K562 (cell line): ENCODE measurements at regions not wholly inside any gene's neighbourhood (a gene's known extent, or its start where the extent isn't known, plus 50 kb on each side); places are given as distances from the start of the nearest gene placed in this dataset.

Experiments
- CBFA2T2 ChIP-seq: fragments of 450-650 bp; conservative IDR thresholded peaks from 2 replicates; pipeline ENCODE4 v1.6.1; 2017; ENCODE audit warnings: mild to moderate bottlenecking
- CREM ChIP-seq: IDR thresholded peaks from 2 replicates; pipeline ENCODE4 v1.6.1; 2014; ENCODE audit warnings: antibody characterized with exemption, low read depth
- DIDO1 ChIP-seq: fragments of 450-650 bp; IDR thresholded peaks from 2 replicates; pipeline ENCODE4 v1.6.1; 2016; ENCODE audit warnings: low read depth, missing biosample characterization, missing genetic modification characterization
- E4F1 ChIP-seq: fragments of 250-450 bp; sonication (Bioruptor Pico); IDR thresholded peaks from 2 replicates; pipeline ENCODE4 v1.5.0; 2021; ENCODE audit warnings: mild to moderate bottlenecking, borderline replicate concordance
- ESRRB ChIP-seq: fragments of 250-450 bp; sonication (Bioruptor Pico); IDR thresholded peaks from 2 replicates; pipeline ENCODE4 v1.5.0; 2020; ENCODE audit warnings: mild to moderate bottlenecking, moderate library complexity, borderline replicate concordance
- HMGXB4 ChIP-seq: sonication (generic); formaldehyde crosslinking; IDR thresholded peaks from 2 replicates; pipeline ENCODE4 v1.8.1; 2023; ENCODE audit warnings: mild to moderate bottlenecking, missing genetic modification reagents
- KDM4B ChIP-seq, 2 experiments: fragments of 450-650 bp in 1 of 2; sonication (generic) in 1 of 2; IDR thresholded peaks; 2 replicates each; pipeline ENCODE4 v1.6.1; 2016 to 2017; ENCODE audit warnings: borderline replicate concordance in 2 of 2, antibody characterized with exemption in 1 of 2, low read depth in 1 of 2, mild to moderate bottlenecking in 1 of 2
- PRPF4 ChIP-seq: fragments of 200-400 bp; formaldehyde crosslinking; IDR thresholded peaks from one replicate; pipeline ENCODE4 v1.6.1; 2017; ENCODE audit warnings: low read length, low read depth, mild to moderate bottlenecking; ENCODE audit not compliant: insufficient read depth, poor library complexity, severe bottlenecking
- SIRT6 ChIP-seq: IDR thresholded peaks from one replicate; pipeline ENCODE4 v1.6.1; 2012; ENCODE audit warnings: low read depth, mild to moderate bottlenecking, control low read depth, inconsistent platforms, low read length, moderate library complexity
- VEZF1 ChIP-seq: fragments of 200-800 bp; sonication (Bioruptor generic); IDR thresholded peaks from 2 replicates; pipeline ENCODE4 v1.6.1; 2017; ENCODE audit warnings: missing genetic modification characterization, missing compliant biosample characterization

GRCh38 chr1:166471359-166471758 lies 304.6 kb upstream of the FAM78B start (continued):
- TF ChIP-seq HMGXB4 (CRISPR knock-in tag) (no peak), PRPF4 (no peak), ESRRB (CRISPR knock-in tag) (no peak), KDM4B (IDR thresholded peaks at IDR 0.05; ENCODE audit: borderline replicate concordance in 2 of 2, low read depth in 1 of 2) (no peak), E4F1 (CRISPR knock-in tag) (no peak), DIDO1 (tag) (no peak), CBFA2T2 (0 out of 2 replicates have a peak, but pooled peaks have one; percentile 2), SIRT6 (no peak), CREM (no peak), VEZF1 (CRISPR knock-in tag) (no peak)
